Stimulated activated CD4-positive, alpha-beta T cell treated with anti-CD3 and anti-CD28 coated beads, TNF-alpha, amount 100 ng/mL, for 1 hour (primary cell): ENCODE measurements at regions not wholly inside any gene's neighbourhood (a gene's known extent, or its start where the extent isn't known, plus 50 kb on each side); places are given as distances from the start of the nearest gene placed in this dataset.

Source experiments
- DNase-seq, 3 donors: peaks; one replicate each; pipeline ENCODE4 v3.0.0-alpha.2; 2020; ENCODE audit warnings: low read depth in 3 of 3, low spot score in 1 of 3

DNA sequence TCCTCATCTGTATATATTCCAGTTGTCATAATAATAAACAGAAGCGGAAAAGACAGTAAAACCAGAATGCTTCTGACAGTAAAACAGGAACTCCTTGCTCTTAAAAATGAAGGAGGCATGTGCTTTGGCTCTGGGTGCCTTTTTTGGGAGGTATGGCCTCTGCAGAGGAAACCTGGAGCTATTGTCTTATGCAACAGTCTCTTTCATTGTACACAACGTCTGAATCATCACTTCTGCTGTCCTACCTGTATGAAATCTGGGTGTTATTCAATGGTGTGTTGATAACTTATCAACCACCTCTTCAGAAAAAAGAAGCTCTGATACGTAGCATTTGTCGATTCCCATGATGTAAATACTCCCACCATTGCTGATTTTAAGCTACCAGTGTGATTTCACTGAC, 64.8 kb downstream of the CDCA7 start:
- DNase-seq = no peak

- DNase-seq = no peak
These were observed 70.2 kb downstream of the CDCA7 start for GRCh38 chr2:173424886-173425285.

DNA sequence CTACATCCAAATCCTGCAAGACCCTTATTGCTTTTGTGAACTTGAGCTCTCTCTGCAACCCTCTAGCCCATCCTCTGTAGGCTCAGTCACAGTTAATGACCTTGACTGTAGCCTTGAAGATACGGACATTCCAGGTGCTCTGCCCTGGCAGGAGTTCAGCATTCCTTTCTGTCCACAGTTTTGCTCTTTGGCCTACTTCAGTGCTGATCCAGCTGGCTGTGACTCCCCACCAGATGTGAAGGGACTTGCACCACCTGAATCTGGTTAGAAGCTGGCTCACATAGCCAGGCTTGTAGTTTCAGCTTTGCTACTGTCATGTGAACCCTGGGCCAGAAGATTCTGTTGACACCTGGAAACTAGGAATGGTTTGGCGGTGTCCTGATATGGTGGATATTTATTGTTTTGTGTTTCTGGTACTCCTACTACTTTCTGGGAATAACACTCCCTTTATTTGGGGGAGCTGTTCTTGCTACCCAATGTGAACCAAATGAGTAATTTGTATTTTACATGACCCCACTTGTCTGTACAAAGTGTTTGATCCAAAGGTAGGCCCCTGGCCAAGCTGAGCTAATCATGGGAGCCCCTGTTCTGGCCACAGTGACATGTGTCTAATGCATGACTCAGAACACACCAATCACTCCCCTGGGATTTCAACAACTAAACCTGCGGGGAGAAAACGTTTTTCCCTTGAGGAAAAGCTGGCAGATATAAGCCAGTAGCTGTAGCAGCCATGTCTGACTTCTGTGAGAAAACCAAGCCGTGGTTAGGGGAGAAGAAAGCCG, 73.4 kb downstream of the CDCA7 start:
- DNase-seq = no peak

- DNase-seq = no peak
These were observed 76.5 kb downstream of the CDCA7 start for GRCh38 chr2:173431191-173431590.

DNA sequence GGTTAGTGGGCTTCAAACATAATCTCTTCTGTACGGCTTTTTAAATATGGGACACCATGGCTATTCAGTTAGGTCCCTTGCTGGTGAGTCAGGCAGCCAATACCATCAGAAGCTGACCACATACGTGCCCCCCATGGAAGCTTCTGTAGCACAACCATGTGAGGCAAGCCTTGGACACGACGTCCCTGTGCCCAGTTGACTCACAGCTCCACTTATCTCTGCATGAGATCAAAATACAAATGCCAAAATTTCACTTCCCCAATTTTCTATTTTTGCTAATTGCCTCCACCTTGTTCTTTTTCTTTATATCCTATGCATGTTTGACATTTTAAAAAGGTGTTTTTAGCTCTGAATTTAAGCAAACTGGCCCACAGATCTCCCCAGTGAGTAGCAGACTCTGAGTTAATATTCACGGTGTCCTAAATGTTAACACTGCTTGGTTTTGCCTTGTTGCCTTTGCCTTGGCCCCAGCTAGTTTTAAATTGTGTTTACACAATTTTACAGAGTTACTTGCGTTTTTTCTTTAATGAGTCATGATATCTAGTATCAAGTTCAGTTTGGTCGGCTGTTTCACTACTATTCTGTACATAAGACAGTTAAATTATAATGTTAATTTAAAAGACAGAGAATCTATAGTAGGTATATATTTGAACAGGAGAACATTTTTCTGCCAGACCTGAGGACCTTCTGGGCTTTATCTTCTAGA, 77.5 kb downstream of the CDCA7 start:
- no peak for DNase-seq

- DNase-seq = no peak
These were observed 80.3 kb downstream of the CDCA7 start for GRCh38 chr2:173434762-173435569.

- no peak for DNase-seq
These were observed 80.9 kb downstream of the CDCA7 start for GRCh38 chr2:173435574-173435973.

- no peak for DNase-seq
These were observed 81.4 kb downstream of the CDCA7 start for GRCh38 chr2:173436088-173436487.

- DNase-seq = no peak
These were observed 86.5 kb downstream of the CDCA7 start for GRCh38 chr2:173441222-173441621.

DNA sequence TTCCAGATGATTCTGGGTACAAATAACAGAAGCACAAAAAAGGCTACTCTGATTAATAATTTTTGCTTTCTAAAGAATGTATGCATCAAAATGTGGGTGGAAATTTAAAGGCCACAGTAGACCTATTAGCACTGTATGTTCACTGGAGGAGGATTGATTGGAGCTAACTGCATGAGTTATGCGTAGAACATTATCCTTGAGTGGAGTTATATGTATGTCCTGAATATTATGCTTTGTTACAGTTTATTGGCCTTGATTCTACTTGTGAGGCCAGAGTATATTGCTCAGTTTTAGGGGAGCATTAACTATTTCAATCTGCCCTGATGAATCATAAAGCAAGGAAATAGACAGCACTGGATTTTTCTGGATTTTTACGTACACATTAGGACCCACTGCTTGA, 87.9 kb downstream of the CDCA7 start:
- no peak for DNase-seq

DNA sequence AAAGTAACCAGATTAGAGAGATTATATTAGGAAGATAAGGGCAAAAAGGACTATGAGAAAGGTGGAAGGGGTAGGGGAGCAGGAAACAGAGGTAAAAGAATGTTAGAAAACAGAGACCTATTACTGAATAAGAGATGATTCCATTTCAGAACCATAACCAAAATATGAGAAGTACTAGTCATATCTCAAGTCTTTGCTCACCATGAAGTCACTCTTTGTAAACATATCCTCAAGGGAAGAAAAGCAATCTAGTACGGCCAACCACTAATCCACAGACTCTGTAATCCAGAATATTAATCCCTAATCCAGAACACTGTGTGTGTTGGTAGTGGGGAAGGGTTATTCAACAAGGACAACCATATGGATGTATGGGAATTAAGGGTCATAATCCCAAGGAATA, 92.0 kb downstream of the CDCA7 start:
- DNase-seq = no peak

DNA sequence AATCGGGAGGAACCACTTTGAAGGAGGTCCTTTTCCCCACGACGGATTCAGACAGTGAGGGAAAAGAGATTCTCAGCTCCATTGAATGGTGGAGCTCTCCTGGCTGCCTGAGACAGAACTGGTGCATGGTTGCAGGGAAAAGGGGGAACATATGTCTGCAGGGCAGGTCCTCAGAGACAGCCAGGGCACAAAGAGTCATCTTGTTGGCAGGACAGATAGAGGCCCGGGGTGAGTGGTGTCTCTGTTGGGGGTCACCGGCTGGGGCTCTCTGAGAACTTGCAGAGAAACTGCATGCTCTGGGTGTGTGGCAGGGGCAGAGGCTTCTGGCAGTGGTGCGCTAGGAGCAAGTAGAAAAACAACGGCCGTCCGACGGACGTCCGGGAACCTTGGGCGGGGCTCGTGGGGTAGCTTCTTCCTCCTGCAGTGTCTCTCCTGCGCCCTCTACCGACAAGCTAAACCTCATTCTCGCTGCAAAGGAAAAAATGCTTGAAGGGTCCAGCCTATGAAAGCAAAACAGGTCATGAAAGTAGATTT, 94.3 kb downstream of the CDCA7 start:
- peak; percentile 2 to 14 (median 11) for DNase-seq

DNA sequence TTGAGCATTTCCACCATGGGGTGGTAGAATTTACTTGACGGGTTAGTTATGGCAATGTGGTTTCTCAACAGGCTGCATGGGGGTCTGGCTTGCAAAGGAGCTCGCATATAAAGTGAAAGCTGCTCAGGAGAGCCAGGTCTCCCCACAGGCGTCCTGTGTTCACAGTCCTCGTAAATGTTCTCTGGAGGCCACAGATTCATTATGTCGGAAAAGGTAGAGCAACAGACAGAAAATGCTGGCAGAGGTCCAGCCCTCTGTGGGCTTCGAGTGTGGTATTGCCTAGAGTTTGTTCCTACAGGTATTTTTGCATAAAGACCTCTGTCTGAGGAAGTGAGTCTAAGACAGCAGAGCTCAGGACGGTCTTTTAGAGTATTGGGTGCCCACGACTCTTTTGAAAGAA, 96.4 kb downstream of the CDCA7 start:
- peak in 1 of 3 donors; percentile 0 for DNase-seq

DNA sequence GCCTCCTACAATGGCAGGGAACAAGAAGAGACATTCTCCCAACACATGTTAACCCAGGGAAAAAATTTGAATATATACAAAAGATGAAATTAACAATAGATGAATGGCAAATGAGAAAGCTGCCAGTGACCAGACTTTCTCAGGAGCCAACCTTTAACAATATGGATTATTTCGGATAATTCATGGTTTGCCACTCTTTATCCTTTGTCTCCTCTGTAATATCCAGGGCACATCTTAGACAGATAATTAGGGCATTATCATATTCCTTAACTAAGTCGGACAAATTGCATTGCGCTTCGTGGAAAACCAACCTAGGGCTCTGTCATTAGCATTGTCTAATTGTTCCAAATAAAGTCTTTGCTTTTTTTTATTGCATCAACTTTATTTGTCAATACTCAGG, 97.3 kb downstream of the CDCA7 start:
- no peak for DNase-seq

DNA sequence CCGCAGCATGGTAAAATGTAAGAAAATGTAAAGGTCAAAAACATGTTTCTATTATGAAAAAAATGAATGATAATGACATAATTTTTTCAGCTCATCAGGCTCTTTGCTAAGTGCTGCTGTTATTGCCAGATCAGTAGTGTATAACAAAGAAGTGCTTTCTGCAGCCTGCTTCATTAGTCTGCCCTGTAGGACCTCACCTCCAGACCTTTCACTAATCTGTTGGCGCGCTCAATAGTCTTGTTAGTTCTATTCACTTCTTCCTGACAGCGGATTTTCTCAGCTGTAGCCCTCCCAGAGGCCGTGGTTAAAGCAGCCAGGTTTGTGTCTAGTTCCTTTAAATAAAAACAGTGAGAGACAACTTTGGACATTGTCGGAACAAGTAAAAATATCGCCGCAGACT, 97.7 kb downstream of the CDCA7 start:
- DNase-seq = no peak

- DNase-seq = no peak
These were observed 102.3 kb downstream of the CDCA7 start for GRCh38 chr2:173456960-173457359.

- no peak for DNase-seq
These were observed 102.7 kb downstream of the CDCA7 start for GRCh38 chr2:173457366-173457765.

DNA sequence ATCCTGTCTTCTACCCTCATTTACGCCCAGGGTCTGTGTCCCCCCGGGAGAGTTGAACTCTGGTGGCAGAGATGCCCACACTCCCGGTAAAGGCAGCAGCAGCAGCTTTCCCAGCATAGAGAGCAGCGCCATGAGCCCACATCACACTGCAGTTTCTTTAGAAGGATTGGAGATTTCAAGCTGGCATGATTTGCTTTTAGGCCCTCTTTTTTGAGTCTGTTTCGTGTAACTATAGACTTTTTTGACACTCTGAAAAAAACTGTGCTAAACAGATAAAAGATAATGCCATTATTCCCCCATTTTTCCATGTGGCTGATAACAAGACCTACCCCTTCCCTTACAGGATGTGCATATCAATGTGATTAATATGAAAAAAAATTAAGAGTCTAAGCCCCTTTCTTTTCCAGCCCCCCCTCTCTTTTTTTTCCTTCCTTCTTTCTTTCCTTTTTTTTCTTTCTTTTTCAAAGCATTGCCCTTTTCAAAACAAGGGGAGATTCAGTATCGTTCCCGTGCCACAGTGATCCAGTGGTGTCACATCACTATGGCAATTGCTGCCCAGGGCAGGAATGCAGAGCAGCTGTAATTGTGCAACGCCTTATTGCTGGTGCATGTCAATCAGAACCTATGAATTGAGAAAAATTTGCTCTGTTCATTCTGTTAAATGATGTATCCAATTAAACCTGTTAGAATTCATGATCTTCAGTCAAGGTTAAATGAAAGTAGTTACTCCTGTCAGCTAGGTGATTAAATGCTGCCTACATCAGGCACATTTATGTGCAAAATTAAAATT, 104.5 kb downstream of the CDCA7 start:
- no peak for DNase-seq

DNA sequence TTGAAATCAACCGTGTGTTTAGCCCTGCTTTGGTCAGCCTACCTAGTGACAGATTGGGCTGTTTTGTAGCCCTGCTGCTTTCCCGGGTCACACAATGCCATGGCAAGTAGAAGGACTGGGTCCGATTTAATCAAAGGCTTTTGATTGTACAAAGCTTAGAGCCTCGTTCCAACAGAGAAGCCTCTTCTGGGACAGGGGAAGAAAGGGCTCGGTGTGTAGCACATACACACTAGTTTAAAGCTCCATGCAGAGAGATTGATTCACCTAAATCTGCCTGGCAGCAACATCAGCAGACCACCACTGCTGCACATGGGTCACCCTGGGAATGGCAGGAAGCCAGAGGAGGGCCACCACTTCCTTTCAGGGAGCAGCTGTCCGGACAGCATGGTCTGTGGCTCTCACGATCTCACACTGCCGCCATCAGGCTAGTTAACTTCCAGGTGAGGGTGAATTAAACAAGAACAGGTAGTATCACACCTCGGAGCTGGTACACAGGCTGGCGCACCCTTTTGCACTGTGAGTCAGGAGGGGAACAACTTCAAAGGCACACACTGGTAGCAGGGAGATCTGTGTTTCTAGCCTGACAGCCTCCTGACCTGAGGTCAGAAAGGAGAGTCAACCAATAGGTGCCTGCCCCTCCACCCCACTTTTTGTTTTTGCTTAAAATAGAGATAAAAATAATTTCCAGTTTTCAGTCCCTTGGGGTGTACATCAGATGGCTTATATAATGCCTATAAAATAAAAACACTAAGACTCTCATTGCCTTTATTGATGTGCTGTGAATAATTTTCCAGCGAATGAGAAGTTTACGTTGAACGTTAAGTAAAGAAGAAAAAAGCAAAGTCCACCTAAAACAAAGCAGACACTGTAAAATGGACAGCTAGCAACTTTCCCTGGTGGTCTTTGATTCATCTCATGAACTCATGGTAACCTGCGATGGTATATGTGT, 108.5 kb downstream of the CDCA7 start:
- DNase-seq = no peak

DNA sequence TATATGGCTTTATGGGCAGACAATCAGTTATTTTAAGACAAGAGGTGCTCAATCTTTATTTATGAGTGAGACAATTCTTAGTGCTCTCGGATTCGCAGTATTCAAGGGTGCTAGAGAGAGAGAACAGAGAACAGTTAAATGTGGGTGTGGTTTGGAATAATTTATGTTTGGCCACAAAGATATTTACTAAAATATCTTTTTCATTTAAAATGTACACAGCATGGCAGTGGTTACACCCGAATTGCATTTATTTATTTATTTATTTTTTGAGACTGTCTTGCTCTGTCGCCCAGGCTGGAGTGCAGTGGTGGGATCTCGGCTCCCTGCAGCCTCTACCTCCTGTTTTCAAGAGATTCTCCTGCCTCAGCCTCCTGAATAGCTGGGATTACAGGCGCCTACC, 109.2 kb downstream of the CDCA7 start:
- DNase-seq = no peak
